ENCODE measurements at regions not wholly inside any gene's neighbourhood (a gene's known extent, or its start where the extent isn't known, plus 50 kb on each side); places are given as distances from the start of the nearest gene placed in this dataset.

DNA sequence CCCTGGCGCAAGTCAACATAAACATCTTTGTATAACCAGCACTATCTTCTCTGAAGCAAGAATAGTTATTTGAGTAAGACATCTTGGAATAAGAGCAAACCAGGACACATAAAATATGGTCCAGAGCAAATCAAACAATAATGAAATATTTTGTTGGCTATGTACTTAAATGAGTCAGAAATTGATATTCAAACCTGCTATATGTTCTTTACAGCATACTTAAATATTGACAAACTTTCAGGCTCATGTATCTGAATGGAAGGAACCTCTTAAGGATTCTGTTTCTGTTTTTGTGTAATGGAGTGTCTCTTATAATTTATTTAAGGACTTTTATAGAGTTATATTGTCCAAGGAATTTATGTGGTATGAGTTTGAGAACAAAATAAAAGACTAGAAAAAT lies 747.3 kb downstream of the EFNA5 start:
- Mint-ChIP-seq H3K4me3 (no peak overlapping the region), H3K36me3 (ENCODE audit: low read depth) (no peaks in the 10 kb centered on the region), H3K9me3 (no peaks in the 10 kb centered on the region), H3K27ac (no peak overlapping the region), H3K4me1 (no peaks in the 10 kb centered on the region), H3K27me3 (ENCODE audit: low read depth, poor library complexity) (peaks cover 3% of the 10 kb centered on the region)
- TF ChIP-seq, protein P1, sequence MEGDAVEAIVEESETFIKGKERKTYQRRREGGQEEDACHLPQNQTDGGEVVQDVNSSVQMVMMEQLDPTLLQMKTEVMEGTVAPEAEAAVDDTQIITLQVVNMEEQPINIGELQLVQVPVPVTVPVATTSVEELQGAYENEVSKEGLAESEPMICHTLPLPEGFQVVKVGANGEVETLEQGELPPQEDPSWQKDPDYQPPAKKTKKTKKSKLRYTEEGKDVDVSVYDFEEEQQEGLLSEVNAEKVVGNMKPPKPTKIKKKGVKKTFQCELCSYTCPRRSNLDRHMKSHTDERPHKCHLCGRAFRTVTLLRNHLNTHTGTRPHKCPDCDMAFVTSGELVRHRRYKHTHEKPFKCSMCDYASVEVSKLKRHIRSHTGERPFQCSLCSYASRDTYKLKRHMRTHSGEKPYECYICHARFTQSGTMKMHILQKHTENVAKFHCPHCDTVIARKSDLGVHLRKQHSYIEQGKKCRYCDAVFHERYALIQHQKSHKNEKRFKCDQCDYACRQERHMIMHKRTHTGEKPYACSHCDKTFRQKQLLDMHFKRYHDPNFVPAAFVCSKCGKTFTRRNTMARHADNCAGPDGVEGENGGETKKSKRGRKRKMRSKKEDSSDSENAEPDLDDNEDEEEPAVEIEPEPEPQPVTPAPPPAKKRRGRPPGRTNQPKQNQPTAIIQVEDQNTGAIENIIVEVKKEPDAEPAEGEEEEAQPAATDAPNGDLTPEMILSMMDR (IDR thresholded peaks at IDR 0.05), result no peak
- DNase-seq, result no peak

DNA sequence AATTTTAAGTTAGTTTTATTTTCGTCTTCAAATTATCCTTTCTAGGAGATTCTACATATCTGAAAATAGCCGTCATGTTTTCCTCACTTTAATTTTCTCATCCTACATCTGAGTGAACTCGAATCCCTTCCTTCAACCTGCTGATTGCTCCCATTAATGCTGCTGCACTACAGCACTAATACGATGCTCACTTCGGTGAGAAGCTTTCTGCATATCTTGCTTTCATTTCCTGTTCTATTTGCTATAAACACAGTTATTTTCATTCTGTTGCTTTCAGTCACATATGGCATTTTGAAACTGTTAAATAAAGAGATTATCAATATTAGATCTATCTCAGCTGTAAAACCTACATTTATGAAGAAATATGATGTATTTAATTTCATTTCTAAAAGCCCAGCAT lies 749.2 kb downstream of the EFNA5 start:
- Mint-ChIP-seq H3K4me1 (no peaks in the 10 kb centered on the region), H3K27ac (no peak overlapping the region)
- TF ChIP-seq, protein P1 (IDR thresholded peaks at IDR 0.05), result no peak

DNA sequence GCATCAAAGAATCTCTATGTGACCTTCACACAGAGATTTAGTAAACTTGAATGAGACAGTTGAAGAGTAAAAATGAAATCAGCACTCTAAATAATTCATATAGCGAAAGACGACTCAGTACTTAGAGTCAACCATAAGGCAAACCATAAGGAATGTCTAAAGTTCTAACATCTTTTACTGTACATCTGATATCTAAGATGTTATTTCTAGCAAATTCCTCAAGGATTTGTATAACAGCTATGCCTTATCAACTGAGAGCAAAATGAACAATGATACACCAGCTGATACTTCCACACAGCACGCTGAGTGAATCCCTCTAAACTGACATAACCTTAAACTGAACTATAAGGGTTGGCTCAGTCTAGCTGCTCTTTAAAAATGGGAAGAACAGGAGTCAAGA lies 760.3 kb downstream of the EFNA5 start:
- H3K4me3 Mint-ChIP-seq, result no peak overlapping the region
- DNase-seq, result no peak
- no peaks in the 10 kb centered on the region for H3K27me3 Mint-ChIP-seq (ENCODE audit: low read depth, poor library complexity)
- peaks cover 4% of the 10 kb centered on the region for H3K4me1 Mint-ChIP-seq
- H3K36me3 Mint-ChIP-seq (ENCODE audit: low read depth), result no peaks in the 10 kb centered on the region
- TF ChIP-seq, protein P1 (IDR thresholded peaks at IDR 0.05), result no peak
- no peaks in the 10 kb centered on the region for H3K9me3 Mint-ChIP-seq
- H3K27ac Mint-ChIP-seq, result no peak overlapping the region

More for the DNA sequence above, 749.2 kb downstream of the EFNA5 start:
- no peak overlapping the region for H3K4me3 Mint-ChIP-seq
- no peak for DNase-seq
- no peaks in the 10 kb centered on the region for H3K36me3 Mint-ChIP-seq (ENCODE audit: low read depth)
- H3K9me3 Mint-ChIP-seq, result peaks cover 9% of the 10 kb centered on the region
- peaks cover 5% of the 10 kb centered on the region for H3K27me3 Mint-ChIP-seq (ENCODE audit: low read depth, poor library complexity)

DNA sequence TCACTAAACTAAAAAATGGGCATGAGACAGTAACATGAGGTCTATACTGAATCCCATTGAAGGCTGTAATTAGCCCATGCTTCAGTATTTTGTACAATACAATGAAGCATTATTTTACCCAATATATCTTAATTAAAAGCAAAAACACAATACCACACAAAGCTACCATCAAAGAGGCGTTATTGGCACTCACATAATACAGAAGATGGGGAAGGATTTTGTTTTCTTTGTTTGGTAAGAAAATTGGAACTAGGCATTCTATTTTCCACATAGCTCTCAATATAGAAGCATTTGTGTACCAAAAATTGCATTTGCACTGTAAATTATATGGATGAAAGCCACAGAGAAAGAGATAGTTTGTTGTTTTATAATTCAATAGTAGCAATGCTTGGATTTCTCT lies 761.0 kb downstream of the EFNA5 start:
- Mint-ChIP-seq H3K36me3 (ENCODE audit: low read depth) (no peaks in the 10 kb centered on the region), H3K9me3 (no peaks in the 10 kb centered on the region), H3K4me3 (no peak overlapping the region), H3K27ac (no peak overlapping the region), H3K27me3 (ENCODE audit: low read depth, poor library complexity) (no peaks in the 10 kb centered on the region), H3K4me1 (peaks cover 6% of the 10 kb centered on the region)
- DNase-seq, result no peak
- TF ChIP-seq, protein P1 (IDR thresholded peaks at IDR 0.05), result no peak

DNA sequence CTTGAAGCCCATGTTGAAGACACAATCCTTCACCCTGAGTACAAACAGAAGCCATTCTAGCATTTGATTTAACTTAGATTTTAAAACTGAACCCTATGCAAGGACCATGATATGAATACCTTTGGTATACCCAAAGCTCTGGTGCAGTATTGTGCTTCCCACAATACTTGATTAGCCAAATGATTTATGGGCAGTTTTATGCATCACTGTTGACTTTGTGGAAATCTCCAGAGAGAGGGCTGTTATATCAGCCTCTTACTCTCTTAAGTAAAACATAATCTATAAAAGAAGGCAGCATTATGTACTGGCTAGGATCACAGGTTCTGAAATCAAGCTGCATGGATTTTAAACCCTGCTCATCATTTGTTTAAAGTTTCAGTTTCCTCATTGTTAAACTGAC lies 762.8 kb downstream of the EFNA5 start:
- Mint-ChIP-seq H3K27me3 (ENCODE audit: low read depth, poor library complexity) (no peaks in the 10 kb centered on the region), H3K36me3 (ENCODE audit: low read depth) (no peaks in the 10 kb centered on the region), H3K27ac (no peak overlapping the region), H3K4me1 (peaks cover 6% of the 10 kb centered on the region), H3K4me3 (no peak overlapping the region), H3K9me3 (peaks cover 4% of the 10 kb centered on the region)
- no peak for DNase-seq
- TF ChIP-seq, protein P1 (IDR thresholded peaks at IDR 0.05), result no peak

DNA sequence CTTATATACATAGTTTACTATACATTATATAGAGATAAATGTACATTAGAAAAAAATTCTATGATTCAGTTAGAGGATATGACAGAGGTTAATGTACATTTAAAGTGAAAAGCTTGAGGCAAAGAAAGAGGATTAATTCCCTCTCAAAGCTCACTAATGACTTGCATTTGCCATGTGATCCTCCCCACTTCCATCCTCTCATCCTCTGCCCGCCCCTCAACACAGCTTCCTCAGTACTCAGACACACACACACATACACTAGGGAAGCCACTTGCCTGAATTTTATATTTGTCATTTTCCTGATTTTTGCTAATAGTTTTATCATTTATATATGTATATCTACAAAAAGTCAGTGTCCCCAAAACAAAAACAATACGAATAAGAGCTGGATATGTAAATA lies 764.5 kb downstream of the EFNA5 start:
- Mint-ChIP-seq H3K4me3 (no peak overlapping the region), H3K9me3 (peaks cover 4% of the 10 kb centered on the region), H3K36me3 (ENCODE audit: low read depth) (no peaks in the 10 kb centered on the region), H3K27ac (no peak overlapping the region), H3K4me1 (peaks cover 6% of the 10 kb centered on the region), H3K27me3 (ENCODE audit: low read depth, poor library complexity) (no peaks in the 10 kb centered on the region)
- no peak for DNase-seq
- TF ChIP-seq, protein P1 (IDR thresholded peaks at IDR 0.05), result no peak

Data from nephron progenitor cell (in vitro differentiated cells).